G401 (cell line): ENCODE measurements at regions not wholly inside any gene's neighbourhood (a gene's known extent, or its start where the extent isn't known, plus 50 kb on each side); places are given as distances from the start of the nearest gene placed in this dataset.
A peak's percentile ranks its signal among the peaks of the same experiment; 100 is the strongest.
"Not testable (repeated sequence)": the region's sequence is repeated elsewhere in the genome, so short reads cannot be mapped to it uniquely, and the experiment has no call there.

Source experiments
- DNase-seq: peaks from one replicate; pipeline ENCODE4 v3.0.0-alpha.2; 2015; ENCODE audit warnings: low spot score
- in situ Hi-C: cut with HindIII; loops from 2 replicates; pipeline ENCODE4 v1.10.0; 2016; ENCODE audit warnings: low sequenced_read_pairs, mixed read lengths

DNA sequence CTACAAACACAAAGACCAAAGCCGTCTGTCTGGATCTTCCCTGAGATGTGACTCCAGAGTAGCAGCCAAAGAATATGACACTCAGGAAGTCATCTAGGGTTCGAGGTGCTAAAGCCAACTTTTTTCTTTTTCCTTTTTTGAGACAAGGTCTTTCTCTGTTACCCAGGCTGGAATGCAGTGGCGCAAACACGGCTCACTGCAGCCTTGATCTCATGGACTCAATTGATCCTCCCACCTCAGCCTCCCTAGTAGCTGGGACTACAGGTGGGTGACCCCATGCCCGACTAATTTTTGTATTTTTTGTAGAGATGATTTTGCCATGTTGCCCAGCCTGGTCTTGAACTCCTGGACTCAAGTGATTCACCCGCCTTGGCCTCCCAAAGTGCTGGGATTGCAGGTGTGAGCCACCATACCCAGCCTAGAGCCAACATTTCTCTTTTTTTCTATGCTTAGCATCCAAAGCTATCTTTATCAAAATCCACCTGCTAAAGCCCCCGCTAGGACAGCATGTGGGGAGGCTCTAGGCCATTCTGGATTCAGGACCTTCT, 92.8 kb downstream of the TMEM17 start:
- in situ Hi-C loops: no loop called here
- no peak for DNase-seq

GRCh38 chr2:62412347-62412742, 93.7 kb downstream of the TMEM17 start:
- DNase-seq: no peak
- in situ Hi-C loops: no loop called here

- DNase-seq: peak; percentile 7
- in situ Hi-C loops: no loop called here
Measured at GRCh38 chr2:62410926-62411456, 95.0 kb downstream of the TMEM17 start.

GRCh38 chr2:62410015-62410453, 96.0 kb downstream of the TMEM17 start:
- no peak for DNase-seq
- in situ Hi-C loops: no loop called here

DNA sequence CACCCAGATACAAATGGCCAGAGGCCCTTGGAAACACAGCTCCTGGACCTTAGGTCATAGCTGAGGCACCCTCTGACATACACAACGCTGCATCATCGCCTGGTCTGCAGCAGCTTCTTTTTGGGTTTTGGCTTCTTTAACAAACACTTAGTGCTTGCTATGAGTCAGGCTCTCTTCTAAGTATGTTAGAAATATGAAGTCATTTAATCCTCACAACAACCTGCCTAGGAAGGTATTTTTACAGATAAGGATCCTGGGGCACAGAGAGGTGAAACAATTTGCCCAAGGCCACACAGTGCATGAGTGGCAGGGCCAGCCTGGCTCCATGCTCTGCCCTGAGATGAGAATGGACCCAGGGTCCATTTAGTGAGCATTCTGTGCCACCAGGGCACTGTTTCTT, 96.6 kb downstream of the TMEM17 start:
- DNase-seq: no peak
- in situ Hi-C loops: no loop called here

GRCh38 chr2:62408241-62408677, 97.7 kb downstream of the TMEM17 start:
- DNase-seq: no peak
- in situ Hi-C loops: no loop called here

DNA sequence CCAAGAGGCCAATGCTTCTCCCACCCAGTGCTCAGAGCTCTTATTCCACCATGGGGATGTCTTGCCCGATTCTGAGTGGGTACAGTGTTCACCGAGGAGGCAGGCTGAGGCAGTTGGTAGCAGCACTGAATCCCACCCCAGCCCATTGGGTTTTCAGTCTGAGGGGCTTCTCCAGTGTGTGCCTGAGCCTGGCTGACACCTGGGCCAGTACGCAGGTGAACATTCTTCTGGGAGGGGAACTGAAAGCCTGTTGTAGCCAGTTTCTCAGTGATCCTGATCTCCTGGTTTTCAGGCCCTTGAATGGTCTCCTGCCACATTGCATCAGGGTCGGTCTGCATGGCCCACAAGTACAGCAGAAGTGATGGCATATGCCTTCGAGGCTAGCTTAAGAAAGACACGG, 98.2 kb downstream of the TMEM17 start:
- in situ Hi-C loops: no loop called here

DNA sequence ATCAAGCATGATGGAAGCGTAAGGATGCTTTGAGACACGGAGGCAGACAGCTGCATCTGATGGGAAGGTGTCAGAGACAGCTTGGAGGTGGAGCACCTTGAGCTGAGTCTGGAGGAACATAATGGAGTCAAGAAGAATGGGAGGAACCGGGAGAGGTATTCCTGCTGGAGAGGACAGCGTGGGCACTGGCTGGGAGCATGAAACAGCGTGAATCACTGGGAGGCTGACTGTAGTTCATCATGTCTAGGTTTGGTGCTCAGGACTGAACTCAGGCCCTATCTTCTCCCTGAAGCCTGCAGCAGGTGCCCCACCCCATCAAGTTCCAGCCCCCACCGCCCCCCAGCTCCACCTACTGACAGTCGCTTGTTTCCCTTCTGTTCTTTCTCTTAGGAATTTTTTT, 98.6 kb downstream of the TMEM17 start:
- no peak for DNase-seq
- in situ Hi-C loops: no loop called here

More for the DNA sequence above, 98.2 kb downstream of the TMEM17 start:
- DNase-seq: no peak

DNA sequence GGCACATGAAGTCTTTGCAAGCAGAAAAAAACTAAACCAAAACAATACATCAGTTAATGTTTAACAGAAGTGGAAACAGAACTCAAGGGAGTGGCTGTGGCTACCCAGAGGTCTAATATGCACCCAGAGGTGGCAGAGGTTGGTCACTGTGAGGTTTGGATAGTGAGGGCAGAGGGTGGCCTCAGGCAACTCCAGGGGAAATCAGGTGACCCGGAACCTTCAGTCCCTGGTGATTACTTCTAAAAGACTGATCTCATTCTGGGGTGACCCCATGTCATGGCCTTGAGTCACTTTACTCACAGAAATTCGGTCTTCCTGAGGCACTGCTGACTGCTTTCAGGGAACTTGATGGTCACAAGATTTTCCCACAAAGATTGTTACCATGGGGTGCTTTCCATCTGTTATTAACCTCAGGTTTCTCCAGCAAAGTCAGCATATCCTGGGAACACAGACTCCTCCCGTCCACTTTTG, 99.4 kb downstream of the TMEM17 start:
- DNase-seq: no peak
- in situ Hi-C loops: no loop called here

DNA sequence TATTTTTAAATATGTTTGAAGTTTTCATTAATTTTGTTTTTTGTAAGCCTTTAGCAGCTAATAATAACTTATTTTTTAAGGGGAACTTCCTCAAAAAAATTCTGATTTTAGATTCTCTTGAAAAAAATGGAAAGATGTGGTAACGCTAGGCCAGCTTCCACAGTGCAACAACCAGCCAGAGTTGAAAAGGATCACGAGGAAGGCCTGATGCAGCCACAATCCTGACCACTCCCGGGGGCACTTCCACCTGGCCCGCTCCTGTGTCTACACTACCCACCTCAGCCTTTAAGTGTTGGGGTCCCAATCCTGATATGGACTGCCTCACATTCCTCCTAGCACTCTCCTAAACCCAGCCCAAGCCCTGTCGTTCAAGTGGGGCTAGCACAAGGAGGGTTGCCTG, 101.1 kb downstream of the TMEM17 start:
- DNase-seq: no peak
- in situ Hi-C loops: no loop called here

- DNase-seq: no peak
- in situ Hi-C loops: no loop called here
Measured at GRCh38 chr2:62402156-62402555, 103.8 kb downstream of the TMEM17 start.

GRCh38 chr2:62398356-62398755, 107.6 kb downstream of the TMEM17 start:
- in situ Hi-C loops: no loop called here
- DNase-seq: no peak

- in situ Hi-C loops: no loop called here
Measured at GRCh38 chr2:62396880-62397279, 109.1 kb downstream of the TMEM17 start.

GRCh38 chr2:62393293-62393692, 112.7 kb downstream of the TMEM17 start:
- in situ Hi-C loops: no loop called here
- DNase-seq: no peak

More at GRCh38 chr2:62396880-62397279, 109.1 kb downstream of the TMEM17 start:
- no peak for DNase-seq

DNA sequence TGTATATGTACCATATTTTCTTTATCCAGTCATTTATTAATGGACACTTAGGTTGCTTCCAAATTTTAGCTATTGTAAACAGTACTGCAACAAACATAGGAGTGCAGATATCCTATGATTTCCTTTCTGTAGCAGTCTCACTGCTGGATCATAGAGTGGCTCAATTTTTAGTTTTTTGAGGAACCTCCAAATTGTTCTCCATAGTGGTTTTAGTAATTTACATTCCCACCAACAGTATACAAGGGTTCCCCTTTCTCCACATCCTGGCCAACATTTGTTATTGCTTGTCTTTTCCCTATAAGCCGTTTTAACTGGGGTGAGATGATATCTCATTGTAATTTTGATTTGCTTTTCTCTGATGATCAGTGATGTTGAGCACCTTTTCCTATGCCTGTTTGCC, 114.3 kb downstream of the TMEM17 start:
- in situ Hi-C loops: no loop called here
- no peak for DNase-seq

GRCh38 chr2:62386378-62386777, 119.6 kb downstream of the TMEM17 start:
- in situ Hi-C loops, DNase-seq: not testable (repeated sequence)

GRCh38 chr2:62383846-62384245, 122.1 kb downstream of the TMEM17 start:
- in situ Hi-C loops: no loop called here
- no peak for DNase-seq

DNA sequence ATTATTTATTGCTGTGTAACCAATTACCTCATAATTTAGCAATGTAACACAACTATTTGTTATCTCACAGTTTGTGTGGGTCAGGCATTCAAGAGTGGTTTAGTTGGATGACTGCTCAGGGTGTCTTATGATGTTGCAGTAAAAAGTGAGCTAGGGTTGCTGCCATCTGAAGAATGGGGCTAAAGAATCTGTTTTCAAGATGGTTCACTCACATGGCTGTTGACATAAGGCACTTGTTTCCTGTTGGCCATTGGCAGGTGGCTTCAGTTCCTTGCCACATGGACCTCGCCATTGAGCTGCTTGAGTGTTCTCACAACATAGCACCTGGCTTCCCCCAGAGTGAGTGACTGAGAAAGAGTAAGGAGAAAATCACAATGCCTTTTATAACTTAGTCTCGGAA, 123.2 kb downstream of the TMEM17 start:
- in situ Hi-C loops: no loop called here
- DNase-seq: no peak

- DNase-seq: no peak
- in situ Hi-C loops: no loop called here
Measured at GRCh38 chr2:62382122-62382521, 123.9 kb downstream of the TMEM17 start.

DNA sequence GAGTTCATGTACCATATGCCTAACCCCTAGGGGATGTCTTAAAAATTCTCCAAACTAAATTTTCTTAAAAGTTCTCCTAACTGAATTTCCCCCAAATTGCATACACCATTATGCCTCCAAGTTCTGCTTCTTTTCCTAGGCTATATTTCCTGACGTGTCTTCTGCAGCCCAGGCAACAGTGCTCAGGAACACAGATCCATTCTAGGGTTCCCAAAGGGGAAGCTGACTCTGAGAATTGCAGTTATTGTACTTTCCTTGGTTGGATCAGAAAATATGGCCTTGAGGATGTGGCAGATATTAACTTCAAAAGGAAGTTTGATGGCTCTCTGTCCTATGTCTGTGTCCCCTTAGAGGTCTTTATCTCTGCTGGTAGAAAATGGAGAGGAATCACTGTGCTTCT, 124.3 kb downstream of the TMEM17 start:
- in situ Hi-C loops: no loop called here

GRCh38 chr2:62379566-62379965, 126.4 kb downstream of the TMEM17 start:
- in situ Hi-C loops: no loop called here
- DNase-seq: no peak

More for the DNA sequence above, 124.3 kb downstream of the TMEM17 start:
- DNase-seq: no peak
